T-helper 17 cell (primary cell): ENCODE measurements at regions not wholly inside any gene's neighbourhood (a gene's known extent, or its start where the extent isn't known, plus 50 kb on each side); places are given as distances from the start of the nearest gene placed in this dataset.

Source experiments
- ATAC-seq: fragments of 150-1000 bp; cut with Tn5 transposase; 2 replicates; pipeline ENCODE4 v1.10.0; 2021; ENCODE audit warnings: mild to moderate bottlenecking, moderate library complexity
- DNase-seq, 3 donors: peaks; one replicate each; pipeline versions ENCODE4 v3.0.0 to v3.0.0-alpha.2; 2020 to 2021
- H3K9me3 ChIP-seq: one replicate; pipeline ENCODE4 v1.7.0; 2013; ENCODE audit warnings: low read length, mild to moderate bottlenecking; ENCODE audit not compliant: control insufficient read depth, poor library complexity, severe bottlenecking
- H3K27ac Mint-ChIP-seq: one replicate; pipeline ENCODE4 v1.8.0; 2022; ENCODE audit warnings: mild to moderate bottlenecking, moderate library complexity, mixed read lengths
- H3K27me3 Mint-ChIP-seq: one replicate; pipeline ENCODE4 v1.8.0; 2022; ENCODE audit warnings: mixed read lengths
- H3K36me3 Mint-ChIP-seq: one replicate; pipeline ENCODE4 v1.8.0; 2022; ENCODE audit warnings: low read depth, mixed read lengths
- H3K4me1 Mint-ChIP-seq: one replicate; pipeline ENCODE4 v1.8.0; 2022; ENCODE audit warnings: mild to moderate bottlenecking, mixed read lengths
- H3K4me3 Mint-ChIP-seq: one replicate; pipeline ENCODE4 v1.8.0; 2022; ENCODE audit warnings: mild to moderate bottlenecking, moderate library complexity, mixed read lengths

DNA sequence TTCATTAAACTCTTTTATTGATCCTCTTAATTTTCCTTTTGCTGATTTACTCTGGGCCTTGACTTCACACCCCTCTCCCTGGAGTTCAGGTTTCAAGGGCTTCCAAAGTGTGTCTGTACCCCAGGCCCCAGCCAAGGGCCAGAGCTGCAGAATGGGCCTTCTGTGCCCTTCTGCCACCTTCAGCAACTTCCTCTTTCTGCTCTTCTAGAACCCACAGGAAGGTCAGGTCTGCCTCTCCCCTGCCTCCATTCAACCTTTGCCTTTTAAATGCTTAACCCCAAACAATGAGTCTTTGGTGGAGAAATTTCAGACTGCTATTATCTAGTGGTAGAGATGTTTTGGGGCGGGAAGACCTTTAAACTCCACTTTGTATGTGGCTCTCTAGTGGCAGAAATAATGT, 63.1 kb downstream of the TSN start:
- ATAC-seq (no peak), DNase-seq (no peak)
- H3K9me3 ChIP-seq: no peaks in the 10 kb centered on the region
- Mint-ChIP-seq H3K27me3 (peaks cover 34% of the 10 kb centered on the region), H3K27ac (no peak overlapping the region), H3K4me1 (peaks cover 2% of the 10 kb centered on the region), H3K36me3 (peaks cover 4% of the 10 kb centered on the region), H3K4me3 (no peak overlapping the region)

- H3K4me1 Mint-ChIP-seq: peaks cover 2% of the 10 kb centered on the region
- ATAC-seq (no peak), DNase-seq (no peak)
- no peaks in the 10 kb centered on the region for H3K9me3 ChIP-seq
- no peak overlapping the region for H3K27ac Mint-ChIP-seq
- peaks cover 40% of the 10 kb centered on the region for H3K27me3 Mint-ChIP-seq
- H3K4me3 Mint-ChIP-seq: no peak overlapping the region
- peaks cover 4% of the 10 kb centered on the region for H3K36me3 Mint-ChIP-seq
Observed at GRCh38 chr2:121819846-121820245, 64.4 kb downstream of the TSN start.

- no peak for ATAC-seq
- H3K27ac Mint-ChIP-seq: no peak overlapping the region
- H3K4me3 Mint-ChIP-seq: no peak overlapping the region
- peaks cover 41% of the 10 kb centered on the region for H3K27me3 Mint-ChIP-seq
- H3K36me3 Mint-ChIP-seq: peaks cover 4% of the 10 kb centered on the region
- peaks cover 6% of the 10 kb centered on the region for H3K4me1 Mint-ChIP-seq
- H3K9me3 ChIP-seq: no peaks in the 10 kb centered on the region
- no peak for DNase-seq
Observed at GRCh38 chr2:121821476-121822158, 66.2 kb downstream of the TSN start.

GRCh38 chr2:121824264-121824663, 68.8 kb downstream of the TSN start:
- ATAC-seq (no peak), DNase-seq (no peak)
- H3K9me3 ChIP-seq: no peaks in the 10 kb centered on the region
- no peak overlapping the region for H3K27ac Mint-ChIP-seq
- H3K4me3 Mint-ChIP-seq: no peak overlapping the region
- peaks cover 36% of the 10 kb centered on the region for H3K27me3 Mint-ChIP-seq
- H3K36me3 Mint-ChIP-seq: no peaks in the 10 kb centered on the region
- H3K4me1 Mint-ChIP-seq: peaks cover 6% of the 10 kb centered on the region

- peaks cover 32% of the 10 kb centered on the region for H3K27me3 Mint-ChIP-seq
- no peak overlapping the region for H3K4me3 Mint-ChIP-seq
- no peak overlapping the region for H3K27ac Mint-ChIP-seq
- no peaks in the 10 kb centered on the region for H3K36me3 Mint-ChIP-seq
- ATAC-seq: no peak
- H3K4me1 Mint-ChIP-seq: peaks cover 6% of the 10 kb centered on the region
- DNase-seq: no peak
- H3K9me3 ChIP-seq: no peaks in the 10 kb centered on the region
Observed at GRCh38 chr2:121825003-121825950, 69.8 kb downstream of the TSN start.

- Mint-ChIP-seq H3K4me1 (peaks cover 8% of the 10 kb centered on the region), H3K27me3 (peaks cover 30% of the 10 kb centered on the region), H3K4me3 (no peak overlapping the region), H3K36me3 (no peaks in the 10 kb centered on the region), H3K27ac (no peak overlapping the region)
- DNase-seq: no peak
- no peaks in the 10 kb centered on the region for H3K9me3 ChIP-seq
- no peak for ATAC-seq
Observed at GRCh38 chr2:121826036-121826435, 70.6 kb downstream of the TSN start.

- Mint-ChIP-seq H3K27me3 (peaks cover 35% of the 10 kb centered on the region), H3K27ac (no peak overlapping the region), H3K36me3 (no peaks in the 10 kb centered on the region), H3K4me3 (no peak overlapping the region), H3K4me1 (peaks cover 8% of the 10 kb centered on the region)
- ATAC-seq: no peak
- H3K9me3 ChIP-seq: no peaks in the 10 kb centered on the region
- no peak for DNase-seq
Observed at GRCh38 chr2:121828281-121828731, 72.9 kb downstream of the TSN start.

GRCh38 chr2:121830809-121831208, 75.4 kb downstream of the TSN start:
- ATAC-seq: no peak
- H3K27me3 Mint-ChIP-seq: peaks cover 30% of the 10 kb centered on the region
- H3K4me3 Mint-ChIP-seq: no peak overlapping the region

DNA sequence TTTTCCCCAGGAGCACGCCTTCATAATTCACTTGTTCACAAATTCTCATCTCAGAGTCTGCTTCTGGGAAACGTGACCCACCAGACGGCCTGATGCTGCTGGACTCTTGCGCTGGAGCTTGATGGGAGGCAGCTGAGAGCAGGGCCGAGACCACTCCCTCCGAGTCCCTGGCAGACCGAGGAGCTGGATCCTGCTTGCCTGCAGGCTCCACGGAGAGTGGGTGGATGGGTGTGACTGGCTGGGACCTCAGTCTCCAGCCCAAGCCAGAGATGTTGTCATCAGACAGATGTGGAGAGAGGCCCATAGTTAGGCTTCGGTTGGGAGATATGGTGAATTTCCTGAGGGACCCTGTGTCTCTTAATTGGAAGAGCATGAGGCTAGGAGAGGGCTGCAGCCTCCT, 76.4 kb downstream of the TSN start:
- peaks cover 2% of the 10 kb centered on the region for H3K36me3 Mint-ChIP-seq
- H3K4me3 Mint-ChIP-seq: no peak overlapping the region
- H3K27ac Mint-ChIP-seq: no peak overlapping the region
- DNase-seq (no peak), ATAC-seq (no peak)
- H3K27me3 Mint-ChIP-seq: peaks cover 40% of the 10 kb centered on the region
- H3K4me1 Mint-ChIP-seq: peaks cover 4% of the 10 kb centered on the region
- H3K9me3 ChIP-seq: no peaks in the 10 kb centered on the region

More at GRCh38 chr2:121830809-121831208, 75.4 kb downstream of the TSN start:
- no peaks in the 10 kb centered on the region for H3K9me3 ChIP-seq
- Mint-ChIP-seq H3K36me3 (peaks cover 2% of the 10 kb centered on the region), H3K4me1 (peaks cover 4% of the 10 kb centered on the region), H3K27ac (no peak overlapping the region)
- no peak for DNase-seq

- ATAC-seq (no peak), DNase-seq (no peak)
- H3K4me1 Mint-ChIP-seq: peaks cover 4% of the 10 kb centered on the region
- peaks cover 2% of the 10 kb centered on the region for H3K36me3 Mint-ChIP-seq
- no peak overlapping the region for H3K4me3 Mint-ChIP-seq
- H3K27me3 Mint-ChIP-seq: peaks cover 48% of the 10 kb centered on the region
- H3K9me3 ChIP-seq: no peaks in the 10 kb centered on the region
- H3K27ac Mint-ChIP-seq: no peak overlapping the region
Observed at GRCh38 chr2:121832412-121833357, 77.2 kb downstream of the TSN start.

GRCh38 chr2:121833358-121833723, 77.9 kb downstream of the TSN start:
- ATAC-seq: no peak
- no peak for DNase-seq
- no peaks in the 10 kb centered on the region for H3K9me3 ChIP-seq
- Mint-ChIP-seq H3K27ac (no peak overlapping the region), H3K4me1 (peaks cover 4% of the 10 kb centered on the region), H3K27me3 (peaks cover 51% of the 10 kb centered on the region), H3K4me3 (no peak overlapping the region), H3K36me3 (peaks cover 2% of the 10 kb centered on the region)

DNA sequence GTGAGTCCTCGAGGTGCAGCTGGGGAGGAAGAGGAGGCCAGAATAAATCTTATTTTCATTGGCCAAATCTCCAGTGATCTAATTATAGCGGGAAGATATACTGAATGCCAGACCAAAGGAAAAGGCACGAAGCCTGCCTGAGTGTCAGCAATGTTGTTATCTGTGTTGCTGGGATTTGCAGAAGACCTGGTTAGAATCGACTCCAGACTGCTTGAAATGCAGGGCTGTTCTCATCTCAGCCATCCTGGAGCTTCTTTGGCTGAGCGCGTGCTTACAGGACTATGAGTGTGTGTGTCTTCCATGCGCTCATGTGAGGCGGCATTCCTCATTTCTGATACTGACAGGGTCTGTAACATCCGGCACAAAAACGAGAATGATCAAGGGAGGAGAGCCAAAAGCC, 81.2 kb downstream of the TSN start:
- Mint-ChIP-seq H3K4me3 (no peak overlapping the region), H3K27me3 (peaks cover 52% of the 10 kb centered on the region), H3K36me3 (peaks cover 2% of the 10 kb centered on the region), H3K27ac (no peak overlapping the region), H3K4me1 (peaks cover 4% of the 10 kb centered on the region)
- ATAC-seq (no peak), DNase-seq (no peak)
- no peaks in the 10 kb centered on the region for H3K9me3 ChIP-seq

GRCh38 chr2:121837591-121837990, 82.1 kb downstream of the TSN start:
- peaks cover 4% of the 10 kb centered on the region for H3K4me1 Mint-ChIP-seq
- ATAC-seq (no peak), DNase-seq (no peak)
- peaks cover 2% of the 10 kb centered on the region for H3K36me3 Mint-ChIP-seq
- peaks cover 50% of the 10 kb centered on the region for H3K27me3 Mint-ChIP-seq
- no peaks in the 10 kb centered on the region for H3K9me3 ChIP-seq
- H3K27ac Mint-ChIP-seq: no peak overlapping the region
- no peak overlapping the region for H3K4me3 Mint-ChIP-seq
